PC-9 (cell line): ENCODE measurements at regions not wholly inside any gene's neighbourhood (a gene's known extent, or its start where the extent isn't known, plus 50 kb on each side); places are given as distances from the start of the nearest gene placed in this dataset.
"Not testable (repeated sequence)": the region's sequence is repeated elsewhere in the genome, so short reads cannot be mapped to it uniquely, and the experiment has no call there.

Source experiments
- BruUV-seq: library from RNA; stranded (reverse); fragments of 400-500 nt; replicated peaks from 2 replicates; lab custom pipeline; 2021; lab: Mats Ljungman, UMichigan
- CTCF ChIA-PET: fragments of 300-600 bp; sonication (Branson Sonifier 250); formaldehyde crosslinking; loops from one replicate; lab custom pipeline; 2022; ENCODE audit warnings: antibody characterized with exemption; lab: Charles Lee
- POLR2A ChIA-PET: fragments of 300-600 bp; sonication (Branson Sonifier 250); formaldehyde crosslinking; loops from one replicate; lab custom pipeline; 2022; ENCODE audit warnings: antibody characterized with exemption; ENCODE audit not compliant: unreplicated experiment; lab: Charles Lee
- DNase-seq, 2 experiments: peaks; one replicate each; pipeline versions ENCODE4 v3.0.0 to v3.0.0-alpha.2; 2015 to 2022; ENCODE audit warnings: mixed read lengths in 1 of 2
- H2AFZ ChIP-seq: fragments of 200-600 bp; sonication (generic); 2 replicates; pipeline ENCODE4 v1.8.1; 2017; ENCODE audit warnings: antibody characterized with exemption
- H3F3A ChIP-seq: fragments of 200-600 bp; sonication (generic); 2 replicates; pipeline ENCODE4 v1.8.1; 2017; ENCODE audit warnings: antibody characterized with exemption, mild to moderate bottlenecking, low read depth; ENCODE audit not compliant: insufficient read depth
- H3K27ac ChIP-seq: fragments of 200-600 bp; sonication (generic); 2 replicates; pipeline ENCODE4 v1.6.1; 2016; ENCODE audit warnings: mixed run types
- H3K27me3 ChIP-seq: fragments of 200-600 bp; sonication (generic); 2 replicates; pipeline ENCODE4 v1.6.1; 2016; ENCODE audit warnings: low read depth, mixed run types; ENCODE audit not compliant: insufficient read depth
- H3K36me3 ChIP-seq: fragments of 200-600 bp; sonication (generic); 2 replicates; pipeline ENCODE4 v1.6.1; 2016; ENCODE audit warnings: low read depth, mixed run types
- H3K4me1 ChIP-seq: fragments of 200-600 bp; sonication (generic); replicated peaks from 2 replicates; pipeline ENCODE4 v1.6.1; 2016; ENCODE audit warnings: mixed run types; ENCODE audit not compliant: insufficient read depth
- H3K4me2 ChIP-seq: fragments of 200-600 bp; sonication (generic); 2 replicates; pipeline ENCODE4 v1.6.1; 2017; ENCODE audit warnings: mixed run types
- H3K4me3 ChIP-seq: fragments of 200-600 bp; sonication (generic); 2 replicates; pipeline ENCODE4 v1.6.1; 2016; ENCODE audit warnings: mixed run types
- H3K79me2 ChIP-seq: fragments of 200-600 bp; sonication (generic); 2 replicates; pipeline ENCODE4 v1.6.1; 2017; ENCODE audit warnings: low read depth, mixed run types
- H3K9me2 ChIP-seq: fragments of 200-600 bp; sonication (generic); 2 replicates; pipeline ENCODE4 v1.8.1; 2017; ENCODE audit warnings: mild to moderate bottlenecking; ENCODE audit not compliant: insufficient read depth
- H3K9me3 ChIP-seq: fragments of 200-600 bp; sonication (generic); 2 replicates; pipeline ENCODE4 v1.8.1; 2016; ENCODE audit warnings: low read depth; ENCODE audit not compliant: insufficient read depth
- H4K20me1 ChIP-seq: fragments of 200-600 bp; sonication (generic); 2 replicates; pipeline ENCODE4 v1.8.1; 2017; ENCODE audit not compliant: insufficient read depth
- CTCF ChIP-seq: fragments of 200-600 bp; sonication (generic); conservative IDR thresholded peaks from 2 replicates; pipeline ENCODE4 v1.6.1; 2017; ENCODE audit warnings: mixed run types, antibody characterized with exemption, mild to moderate bottlenecking, moderate library complexity
- EZH2 ChIP-seq: fragments of 200-600 bp; sonication (generic); IDR thresholded peaks from 2 replicates; pipeline ENCODE4 v1.8.0; 2017; ENCODE audit warnings: antibody characterized with exemption, low read depth
- intact Hi-C: fragments of 100-400 bp; cut with micrococcal nuclease; formaldehyde crosslinking; loops from one replicate; pipeline ENCODE4 v1.10.0; 2022; ENCODE audit not compliant: unreplicated experiment

- TF ChIP-seq EZH2: no peak
- no peak for TF ChIP-seq CTCF
- ChIA-PET CTCF (interaction anchor here (0.6 kb wide), 1 partner anchor 102 kb away, joined by 3 read pairs; no protein-coding TSS in a partner anchor), POLR2A (no interaction called here)
- Histone ChIP-seq H3K9me2 (no peaks in the 10 kb centered on the region; the same call in 1 of the 2 replicates), H3K27ac (no peak overlapping the region), H3F3A (no peaks in the 10 kb centered on the region), H3K4me2 (no peak overlapping the region), H3K36me3 (no peaks in the 10 kb centered on the region), H3K79me2 (no peaks in the 10 kb centered on the region), H3K9me3 (no peaks in the 10 kb centered on the region), H3K4me1 (no peaks in the 10 kb centered on the region), H3K27me3 (no peaks in the 10 kb centered on the region), H4K20me1 (no peaks in the 10 kb centered on the region), H2AFZ (no peak overlapping the region), H3K4me3 (no peak overlapping the region)
- no TSS peak for BruUV-seq
- no peak for DNase-seq
- intact Hi-C loops: no loop called here
These were observed 314.1 kb downstream of the SV2B start for GRCh38 chr15:91414124-91414523.

- POLR2A ChIA-PET, H2AFZ ChIP-seq, CTCF ChIA-PET, H3K9me3 ChIP-seq, intact Hi-C loops, H4K20me1 ChIP-seq, H3K9me2 ChIP-seq, H3K4me1 ChIP-seq, DNase-seq, H3K4me3 ChIP-seq, H3K36me3 ChIP-seq, H3K27ac ChIP-seq, H3F3A ChIP-seq, H3K27me3 ChIP-seq, H3K79me2 ChIP-seq, BruUV-seq, H3K4me2 ChIP-seq: not testable (repeated sequence)
These were observed 315.2 kb downstream of the SV2B start for GRCh38 chr15:91415258-91415657.

GRCh38 chr15:91420689-91421088, 320.6 kb downstream of the SV2B start:
- ChIA-PET POLR2A (no interaction called here), CTCF (no interaction called here)
- H3K27ac ChIP-seq: no peak overlapping the region
- no TSS peak for BruUV-seq
- no peaks in the 10 kb centered on the region for H3K27me3 ChIP-seq
- H2AFZ ChIP-seq: no peak overlapping the region
- no peak overlapping the region for H3K4me3 ChIP-seq
- H3F3A ChIP-seq: no peaks in the 10 kb centered on the region
- H3K4me1 ChIP-seq: no peaks in the 10 kb centered on the region
- H3K4me2 ChIP-seq: no peak overlapping the region
- H3K79me2 ChIP-seq: no peaks in the 10 kb centered on the region
- intact Hi-C loops: no loop called here
- H3K9me3 ChIP-seq: no peaks in the 10 kb centered on the region
- no peak for TF ChIP-seq EZH2
- no peaks in the 10 kb centered on the region for H4K20me1 ChIP-seq
- H3K9me2 ChIP-seq: no peaks in the 10 kb centered on the region
- no peak for DNase-seq
- no peaks in the 10 kb centered on the region for H3K36me3 ChIP-seq

- no peaks in the 10 kb centered on the region for H4K20me1 ChIP-seq
- intact Hi-C loops: no loop called here
- no peaks in the 10 kb centered on the region for H3K36me3 ChIP-seq
- H3K9me2 ChIP-seq: no peaks in the 10 kb centered on the region
- H3K27me3 ChIP-seq: no peaks in the 10 kb centered on the region
- no peak for TF ChIP-seq EZH2
- no peak for TF ChIP-seq CTCF
- BruUV-seq: no TSS peak
- POLR2A ChIA-PET: interaction anchor here (0.6 kb wide), 1 partner anchor 10 kb away, joined by 3 read pairs; no protein-coding TSS in a partner anchor
- H3K27ac ChIP-seq: no peak overlapping the region
- H3K4me2 ChIP-seq: no peak overlapping the region
- DNase-seq: no peak
- H2AFZ ChIP-seq: no peak overlapping the region
- H3K4me1 ChIP-seq: no peaks in the 10 kb centered on the region
- no peak overlapping the region for H3K4me3 ChIP-seq
- no peaks in the 10 kb centered on the region for H3K9me3 ChIP-seq
- H3F3A ChIP-seq: no peaks in the 10 kb centered on the region
- CTCF ChIA-PET: interaction anchor here (0.7 kb wide), 1 partner anchor 283 kb away, joined by 4 read pairs; no protein-coding TSS in a partner anchor
- no peaks in the 10 kb centered on the region for H3K79me2 ChIP-seq
These were observed 322.7 kb downstream of the SV2B start for GRCh38 chr15:91422797-91423196.
